AG10803 (cell line): ENCODE measurements at regions not wholly inside any gene's neighbourhood (a gene's known extent, or its start where the extent isn't known, plus 50 kb on each side); places are given as distances from the start of the nearest gene placed in this dataset.

Experiments
- DNase-seq: peaks from one replicate; pipeline ENCODE4 v3.0.0; 2010; ENCODE audit warnings: low read depth
- H3K4me3 ChIP-seq: 2 replicates; pipeline ENCODE4 v1.5.1; 2011; ENCODE audit warnings: mild to moderate bottlenecking, low read length, control low read depth
- TF ChIP-seq, protein P1 (sequence below): conservative IDR thresholded peaks from 2 replicates; pipeline ENCODE4 v1.5.1; 2011; ENCODE audit warnings: mild to moderate bottlenecking, low read length, control low read depth, inconsistent platforms

DNA sequence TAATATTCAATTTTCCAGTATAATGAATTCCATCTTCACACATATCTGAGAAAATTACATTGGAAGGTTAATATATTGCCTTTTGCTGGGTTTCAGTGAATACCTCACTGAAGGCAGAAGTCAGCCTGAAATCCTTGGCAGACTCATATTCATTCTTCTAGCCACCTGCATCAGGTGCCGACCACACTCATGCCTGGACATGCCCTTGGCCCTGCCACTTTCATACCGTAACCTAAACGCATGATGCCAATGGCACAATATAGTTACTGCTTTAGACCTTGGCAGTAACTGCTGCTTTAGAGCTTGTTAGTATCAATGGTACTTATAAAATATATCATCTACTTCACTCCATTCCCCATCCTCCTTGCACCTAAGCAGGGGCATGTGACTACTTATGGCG, 817.6 kb upstream of the CDH8 start:
- no peak for DNase-seq
- H3K4me3 ChIP-seq, result no peak overlapping the region
- TF ChIP-seq, protein P1, sequence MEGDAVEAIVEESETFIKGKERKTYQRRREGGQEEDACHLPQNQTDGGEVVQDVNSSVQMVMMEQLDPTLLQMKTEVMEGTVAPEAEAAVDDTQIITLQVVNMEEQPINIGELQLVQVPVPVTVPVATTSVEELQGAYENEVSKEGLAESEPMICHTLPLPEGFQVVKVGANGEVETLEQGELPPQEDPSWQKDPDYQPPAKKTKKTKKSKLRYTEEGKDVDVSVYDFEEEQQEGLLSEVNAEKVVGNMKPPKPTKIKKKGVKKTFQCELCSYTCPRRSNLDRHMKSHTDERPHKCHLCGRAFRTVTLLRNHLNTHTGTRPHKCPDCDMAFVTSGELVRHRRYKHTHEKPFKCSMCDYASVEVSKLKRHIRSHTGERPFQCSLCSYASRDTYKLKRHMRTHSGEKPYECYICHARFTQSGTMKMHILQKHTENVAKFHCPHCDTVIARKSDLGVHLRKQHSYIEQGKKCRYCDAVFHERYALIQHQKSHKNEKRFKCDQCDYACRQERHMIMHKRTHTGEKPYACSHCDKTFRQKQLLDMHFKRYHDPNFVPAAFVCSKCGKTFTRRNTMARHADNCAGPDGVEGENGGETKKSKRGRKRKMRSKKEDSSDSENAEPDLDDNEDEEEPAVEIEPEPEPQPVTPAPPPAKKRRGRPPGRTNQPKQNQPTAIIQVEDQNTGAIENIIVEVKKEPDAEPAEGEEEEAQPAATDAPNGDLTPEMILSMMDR, result no peak

DNA sequence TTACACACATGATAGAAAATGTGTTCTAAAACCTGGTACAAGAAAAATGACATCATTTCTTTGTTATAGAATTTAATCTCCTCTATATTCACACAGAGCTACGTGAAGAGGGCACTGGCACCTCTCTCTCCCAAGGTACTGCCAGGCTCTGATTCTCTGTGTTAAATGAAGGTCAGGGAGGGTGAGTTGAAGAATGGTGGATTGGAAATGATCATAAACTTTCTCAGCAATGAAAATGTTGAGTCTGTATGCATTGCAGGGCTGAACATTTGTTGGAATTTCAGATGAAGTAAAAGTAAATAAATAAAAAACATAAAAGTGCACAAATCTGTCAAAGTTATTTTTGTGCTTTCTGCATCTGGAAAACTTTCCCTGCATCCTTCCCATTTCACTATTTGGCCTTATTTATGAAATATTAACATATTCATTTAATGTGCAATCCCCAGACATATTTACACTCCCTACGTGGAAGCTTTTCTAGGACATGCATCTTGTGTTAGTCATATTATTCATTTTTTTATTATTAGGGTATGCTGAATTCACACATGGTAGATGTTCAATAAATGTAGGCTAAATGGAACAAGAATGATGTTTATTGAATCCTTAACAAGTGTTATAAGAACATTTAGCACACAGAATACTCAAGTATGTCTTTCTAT, 810.3 kb upstream of the CDH8 start:
- TF ChIP-seq, protein P1, result no peak
- no peak overlapping the region for H3K4me3 ChIP-seq
- DNase-seq, result no peak

DNA sequence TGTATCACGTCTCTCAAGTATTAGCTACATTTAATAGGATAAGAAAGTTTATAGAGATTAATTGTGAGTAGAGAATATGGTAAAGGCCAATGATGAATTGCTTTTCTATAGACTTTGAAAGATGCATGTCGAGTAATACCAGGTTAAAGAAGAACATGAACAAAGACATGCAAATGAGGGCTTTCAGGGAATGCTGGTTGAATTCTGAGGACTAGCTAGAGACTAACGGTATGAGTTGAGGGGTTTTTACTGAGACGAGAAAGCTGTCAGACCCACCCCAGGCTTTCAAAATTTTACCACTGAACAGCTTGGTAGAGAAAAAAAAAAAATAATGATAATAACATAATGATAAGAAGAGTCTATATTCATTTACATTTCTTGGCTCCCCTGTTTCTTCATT, 796.0 kb upstream of the CDH8 start:
- DNase-seq, result no peak
- TF ChIP-seq, protein P1, result no peak
- no peak overlapping the region for H3K4me3 ChIP-seq

DNA sequence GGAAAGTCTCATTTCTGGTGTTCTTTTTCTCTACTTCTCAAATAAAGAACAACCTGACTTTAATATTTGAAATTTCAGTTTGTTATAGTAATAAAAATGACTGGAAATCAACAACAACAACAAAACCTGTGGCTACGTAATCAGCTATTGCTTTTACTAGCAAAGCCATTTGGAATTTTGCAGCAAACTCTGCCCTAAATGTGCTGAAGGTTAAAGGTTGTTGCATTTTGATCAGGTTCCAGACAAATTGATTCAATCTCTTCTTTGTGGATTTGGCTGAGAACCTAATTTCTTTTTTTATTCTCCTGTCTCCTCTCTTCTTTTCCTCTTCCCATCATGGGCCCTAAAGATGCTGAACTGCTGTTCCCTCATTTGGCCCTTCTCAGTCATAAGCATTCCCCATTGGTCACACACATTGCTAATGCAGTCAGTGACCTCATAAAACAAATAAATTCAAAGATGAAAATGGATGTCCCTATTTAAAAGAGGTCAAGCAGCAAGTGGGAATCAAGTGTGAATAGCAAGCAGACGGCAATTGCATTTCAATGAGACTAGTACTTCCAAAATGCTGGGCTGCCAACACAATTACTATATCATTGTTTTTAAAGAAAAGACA, 795.1 kb upstream of the CDH8 start:
- no peak for DNase-seq
- TF ChIP-seq, protein P1, result no peak
- H3K4me3 ChIP-seq, result no peak overlapping the region

- TF ChIP-seq, protein P1, result no peak
- no peak overlapping the region for H3K4me3 ChIP-seq
- no peak for DNase-seq
These were observed 793.4 kb upstream of the CDH8 start for GRCh38 chr16:62829607-62830006.

- TF ChIP-seq, protein P1, result no peak
- H3K4me3 ChIP-seq, result no peak overlapping the region
- no peak for DNase-seq
These were observed 792.8 kb upstream of the CDH8 start for GRCh38 chr16:62829084-62829483.

GRCh38 chr16:62821824-62822223, 785.6 kb upstream of the CDH8 start:
- TF ChIP-seq, protein P1, result no peak
- DNase-seq, result no peak
- H3K4me3 ChIP-seq, result no peak overlapping the region
